ENCODE measurements at regions not wholly inside any gene's neighbourhood (a gene's known extent, or its start where the extent isn't known, plus 50 kb on each side); places are given as distances from the start of the nearest gene placed in this dataset.

DNA sequence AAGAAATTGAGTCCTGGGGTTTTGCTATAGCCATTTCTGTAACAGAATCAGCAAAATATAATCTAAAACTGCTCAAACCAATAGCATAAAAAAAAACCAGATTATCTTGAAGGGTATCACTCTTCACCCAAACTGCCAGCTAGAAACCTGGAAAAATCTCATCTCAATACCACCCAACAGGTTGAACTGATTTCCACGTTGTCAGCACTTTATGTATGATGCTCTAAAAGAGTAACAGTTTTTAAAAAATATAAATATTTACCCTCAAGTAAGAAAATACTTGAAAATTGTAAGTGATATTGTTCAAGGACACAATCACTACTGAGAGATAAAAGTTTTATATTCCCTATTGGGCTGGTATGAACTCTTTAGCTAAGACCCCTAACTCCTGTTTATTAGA lies 451.3 kb downstream of the EPHA3 start:
- Histone ChIP-seq H3K27me3 (ENCODE audit: control insufficient read depth in 2 of 2, insufficient read depth in 2 of 2, low read length in 2 of 2) (no peaks in the 10 kb centered on the region), H2AFZ (ENCODE audit: insufficient read depth, low read depth, low read length, poor library complexity, severe bottlenecking) (no peak overlapping the region), H3K79me2 (ENCODE audit: insufficient read depth, low read length) (no peaks in the 10 kb centered on the region), H3K9ac (ENCODE audit: insufficient read depth, low read length, poor library complexity, severe bottlenecking) (no peak overlapping the region), H3K36me3 (replicated peaks in 1 of 2; ENCODE audit: control insufficient read depth in 1 of 2, insufficient read depth in 2 of 2, low read length in 2 of 2) (no peaks in the 10 kb centered on the region), H3K4me1 (ENCODE audit: control insufficient read depth in 1 of 2, insufficient read depth in 2 of 2, low read length in 2 of 2) (no peaks in the 10 kb centered on the region), H3K27ac (ENCODE audit: low read depth in 1 of 2, low read length in 2 of 2) (no peak overlapping the region), H3K9me3 (replicated peaks in 1 of 2; ENCODE audit: control insufficient read depth in 1 of 2, insufficient read depth in 1 of 2, low read length in 2 of 2) (peaks cover 0 to 2% of the 10 kb centered on the region in 2 donors), H3K4me2 (replicated peaks; ENCODE audit: extremely low read depth, low read length, poor library complexity, severe bottlenecking) (no peak overlapping the region), H3K4me3 (replicated peaks in 1 of 3; ENCODE audit: low read depth in 2 of 3, low read length in 3 of 3) (no peak overlapping the region), H4K20me1 (ENCODE audit: insufficient read depth, low read length) (no peaks in the 10 kb centered on the region)
- intact Hi-C loops (cut with micrococcal nuclease) = no loop called here
- H3K27ac Mint-ChIP-seq = no peak overlapping the region
- WGBS (ENCODE audit: insufficient coverage) = no CpG with 5 or more reads among the region's 1 CpG
- peaks cover 0 to 11% (median 4%) of the 10 kb centered on the region in 7 donors for H3K9me3 Mint-ChIP-seq
- no peaks in the 10 kb centered on the region for H3K36me3 Mint-ChIP-seq
- no peaks in the 10 kb centered on the region for H3K4me1 Mint-ChIP-seq
- TF ChIP-seq, protein P1, sequence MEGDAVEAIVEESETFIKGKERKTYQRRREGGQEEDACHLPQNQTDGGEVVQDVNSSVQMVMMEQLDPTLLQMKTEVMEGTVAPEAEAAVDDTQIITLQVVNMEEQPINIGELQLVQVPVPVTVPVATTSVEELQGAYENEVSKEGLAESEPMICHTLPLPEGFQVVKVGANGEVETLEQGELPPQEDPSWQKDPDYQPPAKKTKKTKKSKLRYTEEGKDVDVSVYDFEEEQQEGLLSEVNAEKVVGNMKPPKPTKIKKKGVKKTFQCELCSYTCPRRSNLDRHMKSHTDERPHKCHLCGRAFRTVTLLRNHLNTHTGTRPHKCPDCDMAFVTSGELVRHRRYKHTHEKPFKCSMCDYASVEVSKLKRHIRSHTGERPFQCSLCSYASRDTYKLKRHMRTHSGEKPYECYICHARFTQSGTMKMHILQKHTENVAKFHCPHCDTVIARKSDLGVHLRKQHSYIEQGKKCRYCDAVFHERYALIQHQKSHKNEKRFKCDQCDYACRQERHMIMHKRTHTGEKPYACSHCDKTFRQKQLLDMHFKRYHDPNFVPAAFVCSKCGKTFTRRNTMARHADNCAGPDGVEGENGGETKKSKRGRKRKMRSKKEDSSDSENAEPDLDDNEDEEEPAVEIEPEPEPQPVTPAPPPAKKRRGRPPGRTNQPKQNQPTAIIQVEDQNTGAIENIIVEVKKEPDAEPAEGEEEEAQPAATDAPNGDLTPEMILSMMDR (IDR thresholded peaks at IDR 0.05) = no peak
- H3K27me3 Mint-ChIP-seq (ENCODE audit: low read depth in 3 of 3) = no peaks in the 10 kb centered on the region
- DNase-seq = no peak
- no peak overlapping the region for H3K4me3 Mint-ChIP-seq

DNA sequence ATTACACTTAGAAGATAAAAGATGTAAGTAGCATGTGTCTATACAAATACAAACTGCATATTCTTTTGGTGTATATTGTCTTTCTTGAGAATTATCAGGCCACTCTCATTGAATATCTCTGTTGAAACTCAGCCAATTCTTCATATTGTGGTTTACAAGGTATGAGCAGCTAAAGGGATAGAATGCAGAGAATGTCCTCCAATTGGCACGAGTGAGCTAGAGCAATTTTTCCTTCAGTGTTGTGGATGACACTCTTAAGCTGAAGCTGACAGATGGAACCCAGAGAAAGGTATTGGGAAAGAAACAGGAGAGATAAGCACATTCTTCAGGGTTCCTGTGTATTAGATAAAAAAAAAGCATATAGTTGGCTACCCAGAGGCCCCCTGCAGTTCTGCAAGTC lies 453.1 kb downstream of the EPHA3 start:
- H3K9ac ChIP-seq (ENCODE audit: insufficient read depth, low read length, poor library complexity, severe bottlenecking) = no peak overlapping the region
- no peak for DNase-seq
- Mint-ChIP-seq H3K9me3 (peaks cover 0 to 10% (median 8%) of the 10 kb centered on the region in 7 donors), H3K4me1 (no peaks in the 10 kb centered on the region), H3K27me3 (ENCODE audit: low read depth in 3 of 3) (no peaks in the 10 kb centered on the region), H3K27ac (no peak overlapping the region), H3K4me3 (no peak overlapping the region), H3K36me3 (no peaks in the 10 kb centered on the region)
- H3K27me3 ChIP-seq (ENCODE audit: control insufficient read depth in 2 of 2, insufficient read depth in 2 of 2, low read length in 2 of 2) = no peaks in the 10 kb centered on the region
- no peak overlapping the region for H3K27ac ChIP-seq (ENCODE audit: low read depth in 1 of 2, low read length in 2 of 2)
- 71% methylated on average over 1 of the region's 1 CpG for WGBS (ENCODE audit: insufficient coverage)
- no peaks in the 10 kb centered on the region for H4K20me1 ChIP-seq (ENCODE audit: insufficient read depth, low read length)
- no peak overlapping the region for H3K4me2 ChIP-seq (replicated peaks; ENCODE audit: extremely low read depth, low read length, poor library complexity, severe bottlenecking)
- H3K4me3 ChIP-seq (replicated peaks in 1 of 3; ENCODE audit: low read depth in 2 of 3, low read length in 3 of 3) = no peak overlapping the region
- no peaks in the 10 kb centered on the region for H3K4me1 ChIP-seq (ENCODE audit: control insufficient read depth in 1 of 2, insufficient read depth in 2 of 2, low read length in 2 of 2)
- H3K79me2 ChIP-seq (ENCODE audit: insufficient read depth, low read length) = no peaks in the 10 kb centered on the region
- no peaks in the 10 kb centered on the region for H3K36me3 ChIP-seq (replicated peaks in 1 of 2; ENCODE audit: control insufficient read depth in 1 of 2, insufficient read depth in 2 of 2, low read length in 2 of 2)
- intact Hi-C loops (cut with micrococcal nuclease) = no loop called here
- peaks cover 8 to 10% of the 10 kb centered on the region in 2 donors for H3K9me3 ChIP-seq (replicated peaks in 1 of 2; ENCODE audit: control insufficient read depth in 1 of 2, insufficient read depth in 1 of 2, low read length in 2 of 2)
- no peak overlapping the region for H2AFZ ChIP-seq (ENCODE audit: insufficient read depth, low read depth, low read length, poor library complexity, severe bottlenecking)
- TF ChIP-seq, protein P1 (IDR thresholded peaks at IDR 0.05) = no peak
